A549 (cell line): ENCODE measurements at regions not wholly inside any gene's neighbourhood (a gene's known extent, or its start where the extent isn't known, plus 50 kb on each side); places are given as distances from the start of the nearest gene placed in this dataset.

Experiments used
- CHD2 ChIP-seq: fragments of 150-350 bp; IDR thresholded peaks from 2 replicates; pipeline ENCODE4 v1.6.1; 2014; ENCODE audit warnings: low read length; ENCODE audit not compliant: partially characterized antibody
- EP300 ChIP-seq, 2 experiments: fragments of >200 bp; sonication (Bioruptor Twin); formaldehyde crosslinking; IDR thresholded peaks; 2 replicates in 1 of 2; 3 replicates in 1 of 2; pipeline ENCODE4 v1.6.1; 2016 to 2017
- JUNB ChIP-seq: fragments of >200 bp; sonication (Bioruptor Twin); formaldehyde crosslinking; IDR thresholded peaks from 2 replicates; pipeline ENCODE4 v1.6.1; 2016
- MAZ ChIP-seq: fragments of 150-350 bp; IDR thresholded peaks from 2 replicates; pipeline ENCODE4 v1.6.1; 2014; ENCODE audit warnings: antibody characterized with exemption, low read depth, low read length, borderline replicate concordance
- MYC ChIP-seq: IDR thresholded peaks from 2 replicates; pipeline ENCODE4 v1.6.1; 2012; ENCODE audit warnings: mild to moderate bottlenecking, inconsistent platforms, low read length, improper control_type of control experiment, borderline replicate concordance
- POLR2A ChIP-seq: IDR thresholded peaks from 2 replicates; pipeline ENCODE4 v1.6.1; 2012; ENCODE audit warnings: mild to moderate bottlenecking, low read length
- POLR2AphosphoS2 ChIP-seq: conservative IDR thresholded peaks from 2 replicates; pipeline ENCODE4 v1.6.1; 2012; ENCODE audit warnings: low read length, improper control_type of control experiment, inconsistent platforms
- SMC3 ChIP-seq: fragments of >200 bp; sonication (Bioruptor Twin); formaldehyde crosslinking; IDR thresholded peaks from 3 replicates; pipeline ENCODE4 v1.6.1; 2018; ENCODE audit warnings: inconsistent platforms
- SREBF2 ChIP-seq: fragments of 450-650 bp; IDR thresholded peaks from 2 replicates; pipeline ENCODE4 v1.6.1; 2014; ENCODE audit warnings: mild to moderate bottlenecking, moderate library complexity
- ZSCAN20 ChIP-seq: fragments of 250-450 bp; sonication (Bioruptor Pico); IDR thresholded peaks from 2 replicates; pipeline ENCODE4 v1.8.0; 2022; ENCODE audit warnings: mild to moderate bottlenecking, moderate library complexity
- TF ChIP-seq, protein P1 (sequence below): fragments of >200 bp; sonication (Bioruptor Twin); formaldehyde crosslinking; IDR thresholded peaks from 3 replicates; pipeline ENCODE4 v1.5.1; 2016
- TF ChIP-seq, protein P2 (sequence below): IDR thresholded peaks from 2 replicates; pipeline ENCODE4 v1.6.1; 2012
- TF ChIP-seq, protein P3 (sequence below): fragments of >200 bp; sonication (Bioruptor Twin); formaldehyde crosslinking; IDR thresholded peaks from 3 replicates; pipeline ENCODE4 v1.6.1; 2016

DNA sequence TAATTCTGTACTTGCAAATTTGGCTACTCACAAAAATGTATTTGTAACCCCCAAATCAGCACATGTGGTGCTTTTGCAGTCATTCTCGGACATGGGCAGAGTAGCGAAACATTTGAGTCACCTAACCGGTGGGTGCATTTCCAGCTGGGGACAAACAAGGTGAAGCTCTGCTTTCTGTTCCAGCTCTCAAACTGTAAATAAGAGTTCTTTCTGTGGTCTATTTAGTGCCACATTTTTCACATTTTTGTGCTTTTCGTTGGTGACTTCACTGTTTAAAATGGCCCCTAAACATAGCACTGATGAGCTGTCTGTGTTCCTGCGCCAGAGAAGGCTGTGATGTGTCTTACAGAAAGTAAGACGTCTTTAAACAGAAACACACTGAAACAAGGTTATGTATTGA, 244.5 kb downstream of the CDC5L start:
- TF ChIP-seq, protein P1, sequence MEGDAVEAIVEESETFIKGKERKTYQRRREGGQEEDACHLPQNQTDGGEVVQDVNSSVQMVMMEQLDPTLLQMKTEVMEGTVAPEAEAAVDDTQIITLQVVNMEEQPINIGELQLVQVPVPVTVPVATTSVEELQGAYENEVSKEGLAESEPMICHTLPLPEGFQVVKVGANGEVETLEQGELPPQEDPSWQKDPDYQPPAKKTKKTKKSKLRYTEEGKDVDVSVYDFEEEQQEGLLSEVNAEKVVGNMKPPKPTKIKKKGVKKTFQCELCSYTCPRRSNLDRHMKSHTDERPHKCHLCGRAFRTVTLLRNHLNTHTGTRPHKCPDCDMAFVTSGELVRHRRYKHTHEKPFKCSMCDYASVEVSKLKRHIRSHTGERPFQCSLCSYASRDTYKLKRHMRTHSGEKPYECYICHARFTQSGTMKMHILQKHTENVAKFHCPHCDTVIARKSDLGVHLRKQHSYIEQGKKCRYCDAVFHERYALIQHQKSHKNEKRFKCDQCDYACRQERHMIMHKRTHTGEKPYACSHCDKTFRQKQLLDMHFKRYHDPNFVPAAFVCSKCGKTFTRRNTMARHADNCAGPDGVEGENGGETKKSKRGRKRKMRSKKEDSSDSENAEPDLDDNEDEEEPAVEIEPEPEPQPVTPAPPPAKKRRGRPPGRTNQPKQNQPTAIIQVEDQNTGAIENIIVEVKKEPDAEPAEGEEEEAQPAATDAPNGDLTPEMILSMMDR: no peak
- TF ChIP-seq EP300 (IDR thresholded peaks at IDR 0.05) (no peak), MAZ (no peak), JUNB (no peak), SMC3 (no peak), ZSCAN20 (CRISPR knock-in tag) (no peak), POLR2A (no peak), SREBF2 (no peak), MYC (no peak), CHD2 (no peak), POLR2AphosphoS2 (no peak)
- TF ChIP-seq, protein P2, sequence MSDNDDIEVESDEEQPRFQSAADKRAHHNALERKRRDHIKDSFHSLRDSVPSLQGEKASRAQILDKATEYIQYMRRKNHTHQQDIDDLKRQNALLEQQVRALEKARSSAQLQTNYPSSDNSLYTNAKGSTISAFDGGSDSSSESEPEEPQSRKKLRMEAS: no peak
- TF ChIP-seq, protein P3, sequence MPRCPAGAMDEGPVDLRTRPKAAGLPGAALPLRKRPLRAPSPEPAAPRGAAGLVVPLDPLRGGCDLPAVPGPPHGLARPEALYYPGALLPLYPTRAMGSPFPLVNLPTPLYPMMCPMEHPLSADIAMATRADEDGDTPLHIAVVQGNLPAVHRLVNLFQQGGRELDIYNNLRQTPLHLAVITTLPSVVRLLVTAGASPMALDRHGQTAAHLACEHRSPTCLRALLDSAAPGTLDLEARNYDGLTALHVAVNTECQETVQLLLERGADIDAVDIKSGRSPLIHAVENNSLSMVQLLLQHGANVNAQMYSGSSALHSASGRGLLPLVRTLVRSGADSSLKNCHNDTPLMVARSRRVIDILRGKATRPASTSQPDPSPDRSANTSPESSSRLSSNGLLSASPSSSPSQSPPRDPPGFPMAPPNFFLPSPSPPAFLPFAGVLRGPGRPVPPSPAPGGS: no peak
